ENCODE measurements at regions not wholly inside any gene's neighbourhood (a gene's known extent, or its start where the extent isn't known, plus 50 kb on each side); places are given as distances from the start of the nearest gene placed in this dataset.
A peak's percentile ranks its signal among the peaks of the same experiment; 100 is the strongest.

DNA sequence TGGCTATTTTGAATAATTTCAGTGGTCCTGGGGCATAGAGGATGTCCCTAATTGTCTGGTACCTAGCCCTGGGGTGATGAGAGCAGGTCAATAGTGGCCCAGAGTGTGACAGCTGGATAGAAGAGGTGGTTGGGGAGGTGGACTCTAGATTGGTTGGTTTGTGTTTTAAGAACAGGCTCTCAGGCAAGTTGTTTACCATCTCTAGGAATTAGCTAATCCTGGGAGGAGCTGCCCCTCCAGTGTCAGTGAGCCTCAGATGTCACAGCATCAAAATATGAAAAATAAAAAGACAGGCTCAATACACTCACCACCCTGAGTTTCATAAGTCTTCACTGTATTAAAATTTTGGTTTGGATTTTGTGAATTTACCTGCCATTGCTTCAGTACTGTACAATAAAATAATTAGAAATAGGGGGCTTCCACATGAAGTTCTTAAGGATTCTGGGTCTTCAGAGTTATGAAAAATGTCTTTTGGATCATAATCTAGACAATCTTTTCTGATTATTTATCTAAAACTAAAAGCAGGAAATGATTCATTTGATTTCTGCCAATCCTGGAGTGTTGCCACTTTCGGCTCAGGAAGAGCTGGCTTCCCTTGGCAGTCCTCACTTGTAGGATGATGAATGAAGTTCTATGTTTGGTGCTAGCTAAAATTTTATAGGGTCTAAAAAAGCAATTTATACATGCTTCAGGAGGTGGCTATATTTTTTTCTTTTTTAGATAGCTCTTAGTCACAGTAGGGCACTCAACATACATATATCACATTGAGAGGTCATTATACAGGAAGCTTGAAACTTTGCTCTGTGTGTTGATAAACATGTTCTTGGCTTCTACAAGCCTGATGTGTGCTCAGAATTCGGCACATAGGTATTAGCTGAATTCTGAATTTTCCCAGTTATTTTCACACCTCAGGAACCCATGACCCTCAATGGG, 395.1 kb downstream of the RAB28 start:
- TF ChIP-seq POLR2AphosphoS5 (IDR thresholded peaks at IDR 0.05) (no peak), POLR2A (IDR thresholded peaks at IDR 0.05) (no peak), EP300 (IDR thresholded peaks at IDR 0.05) (no peak)
- TF ChIP-seq, protein P1, sequence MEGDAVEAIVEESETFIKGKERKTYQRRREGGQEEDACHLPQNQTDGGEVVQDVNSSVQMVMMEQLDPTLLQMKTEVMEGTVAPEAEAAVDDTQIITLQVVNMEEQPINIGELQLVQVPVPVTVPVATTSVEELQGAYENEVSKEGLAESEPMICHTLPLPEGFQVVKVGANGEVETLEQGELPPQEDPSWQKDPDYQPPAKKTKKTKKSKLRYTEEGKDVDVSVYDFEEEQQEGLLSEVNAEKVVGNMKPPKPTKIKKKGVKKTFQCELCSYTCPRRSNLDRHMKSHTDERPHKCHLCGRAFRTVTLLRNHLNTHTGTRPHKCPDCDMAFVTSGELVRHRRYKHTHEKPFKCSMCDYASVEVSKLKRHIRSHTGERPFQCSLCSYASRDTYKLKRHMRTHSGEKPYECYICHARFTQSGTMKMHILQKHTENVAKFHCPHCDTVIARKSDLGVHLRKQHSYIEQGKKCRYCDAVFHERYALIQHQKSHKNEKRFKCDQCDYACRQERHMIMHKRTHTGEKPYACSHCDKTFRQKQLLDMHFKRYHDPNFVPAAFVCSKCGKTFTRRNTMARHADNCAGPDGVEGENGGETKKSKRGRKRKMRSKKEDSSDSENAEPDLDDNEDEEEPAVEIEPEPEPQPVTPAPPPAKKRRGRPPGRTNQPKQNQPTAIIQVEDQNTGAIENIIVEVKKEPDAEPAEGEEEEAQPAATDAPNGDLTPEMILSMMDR (IDR thresholded peaks at IDR 0.05) = no peak
- H3K27ac ChIP-seq = peak overlapping the region in 1 of 4 donors; percentile 21
- no peaks in the 10 kb centered on the region for H3K9me3 ChIP-seq
- no peaks in the 10 kb centered on the region for H3K36me3 ChIP-seq
- no peak overlapping the region for H3K4me3 ChIP-seq
- DNase-seq (no peak), ATAC-seq (ENCODE audit: low FRiP score in 2 of 2) (no peak)
- H3K27me3 ChIP-seq = no peaks in the 10 kb centered on the region
- WGBS, 2 donors = 13 to 14% methylated on average over 2 of the region's 2 CpGs
- peaks cover 6 to 12% (median 12%) of the 10 kb centered on the region in 4 donors for H3K4me1 ChIP-seq

DNA sequence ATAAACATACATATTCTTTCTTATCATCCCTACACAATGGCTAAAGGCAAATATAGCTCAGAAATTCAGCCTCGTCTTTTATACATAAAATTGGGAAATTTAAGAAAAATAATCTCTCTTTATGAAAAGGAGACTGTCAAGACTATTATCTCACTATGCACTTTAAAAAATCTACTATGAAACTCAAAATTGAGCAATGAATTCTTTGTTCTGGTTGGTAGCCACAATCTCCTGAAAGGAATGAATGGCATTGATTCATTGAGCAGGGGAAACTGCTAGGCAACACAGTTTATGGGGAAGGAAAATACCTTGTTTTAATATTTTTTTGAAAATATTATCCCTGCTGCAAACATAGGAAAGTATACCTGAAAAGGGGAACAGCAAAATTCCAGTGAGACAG, 397.1 kb downstream of the RAB28 start:
- Histone ChIP-seq H3K27me3 (no peaks in the 10 kb centered on the region), H3K4me1 (peaks cover 6 to 12% (median 12%) of the 10 kb centered on the region in 4 donors), H3K27ac (no peak overlapping the region), H3K36me3 (no peaks in the 10 kb centered on the region), H3K9me3 (peaks cover 0 to 5% (median 3%) of the 10 kb centered on the region in 4 donors), H3K4me3 (no peak overlapping the region)
- 71 to 82% methylated on average over 1 of the region's 1 CpG for WGBS, 2 donors
- DNase-seq (no peak), ATAC-seq (ENCODE audit: low FRiP score in 2 of 2) (no peak)
- no peak for TF ChIP-seq EP300 (IDR thresholded peaks at IDR 0.05)
- TF ChIP-seq POLR2A (IDR thresholded peaks at IDR 0.05) = no peak
- TF ChIP-seq, protein P1 (IDR thresholded peaks at IDR 0.05) = no peak
- no peak for TF ChIP-seq POLR2AphosphoS5 (IDR thresholded peaks at IDR 0.05)

DNA sequence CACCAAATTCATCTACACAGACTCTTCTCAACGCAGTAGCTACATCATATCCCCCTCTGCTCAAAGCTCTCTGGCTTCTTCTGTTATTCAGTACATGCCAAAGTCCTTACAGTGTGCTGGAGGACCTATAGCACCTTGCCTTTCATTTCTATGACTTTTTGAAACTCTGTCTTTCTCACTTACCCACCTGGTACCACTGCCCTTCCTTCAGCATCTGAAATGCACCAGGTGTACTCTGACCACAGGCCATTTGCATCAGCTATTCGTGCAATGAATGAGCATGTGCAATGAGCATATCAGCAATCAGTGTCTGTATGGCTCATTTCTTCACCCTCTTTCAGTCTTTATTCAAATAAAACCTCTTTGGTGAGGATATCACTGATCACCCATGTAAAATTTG, 399.9 kb downstream of the RAB28 start:
- no peak overlapping the region for H3K27ac ChIP-seq
- WGBS, 2 donors = 76 to 77% methylated on average over 2 of the region's 2 CpGs
- no peak overlapping the region for H3K4me3 ChIP-seq
- H3K9me3 ChIP-seq = peaks cover 0 to 27% (median 12%) of the 10 kb centered on the region in 4 donors
- ATAC-seq (ENCODE audit: low FRiP score in 2 of 2) = no peak
- H3K27me3 ChIP-seq = no peaks in the 10 kb centered on the region
- no peak for DNase-seq
- TF ChIP-seq EP300 (IDR thresholded peaks at IDR 0.05) = no peak
- TF ChIP-seq POLR2AphosphoS5 (IDR thresholded peaks at IDR 0.05) = no peak
- TF ChIP-seq POLR2A (IDR thresholded peaks at IDR 0.05) = no peak
- TF ChIP-seq, protein P1 (IDR thresholded peaks at IDR 0.05) = no peak
- peaks cover 4 to 6% (median 5%) of the 10 kb centered on the region in 4 donors for H3K4me1 ChIP-seq
- H3K36me3 ChIP-seq = no peaks in the 10 kb centered on the region

DNA sequence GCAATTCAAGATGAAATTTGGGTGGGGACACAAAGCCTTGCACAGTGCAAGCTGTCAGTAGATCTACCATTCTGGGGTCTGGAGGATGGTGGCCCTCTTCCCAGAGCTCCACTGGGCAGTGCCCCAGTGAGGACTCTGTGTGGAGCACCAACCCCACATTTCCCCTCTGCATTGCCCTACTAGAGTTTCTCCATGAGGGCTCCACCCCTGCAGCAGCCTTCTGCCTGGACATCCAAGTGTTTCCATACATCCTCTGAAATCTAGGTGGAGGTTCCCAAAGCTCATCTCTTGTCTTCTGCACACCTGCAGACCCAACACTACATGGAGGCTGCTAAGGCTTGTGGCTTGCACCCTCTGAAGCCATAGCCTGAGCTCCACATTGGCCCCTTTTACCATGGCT, 402.3 kb downstream of the RAB28 start:
- Histone ChIP-seq H3K4me1 (no peaks in the 10 kb centered on the region), H3K27me3 (no peaks in the 10 kb centered on the region), H3K9me3 (peaks cover 0 to 27% (median 12%) of the 10 kb centered on the region in 4 donors), H3K4me3 (no peak overlapping the region), H3K27ac (no peak overlapping the region), H3K36me3 (no peaks in the 10 kb centered on the region)
- DNase-seq = no peak
- TF ChIP-seq POLR2A (IDR thresholded peaks at IDR 0.05) (no peak), EP300 (IDR thresholded peaks at IDR 0.05) (no peak), POLR2AphosphoS5 (IDR thresholded peaks at IDR 0.05) (no peak)
- TF ChIP-seq, protein P1 (IDR thresholded peaks at IDR 0.05) = no peak
- no peak for ATAC-seq (ENCODE audit: low FRiP score in 2 of 2)
